ENCODE measurements at regions not wholly inside any gene's neighbourhood (a gene's known extent, or its start where the extent isn't known, plus 50 kb on each side); places are given as distances from the start of the nearest gene placed in this dataset.
"Not testable (repeated sequence)": the region's sequence is repeated elsewhere in the genome, so short reads cannot be mapped to it uniquely, and the experiment has no call there.

GRCh38 chr3:193165431-193166120 lies 75.4 kb upstream of the PLAAT1 start:
- TF ChIP-seq CTCF (IDR thresholded peaks at IDR 0.05; ENCODE audit: low read length, missing control alignments), result no peak
- DNase-seq (ENCODE audit: low read depth), result no peak
- H3K4me3 ChIP-seq (replicated peaks; ENCODE audit: low read depth, low read length), result no peak overlapping the region

DNA sequence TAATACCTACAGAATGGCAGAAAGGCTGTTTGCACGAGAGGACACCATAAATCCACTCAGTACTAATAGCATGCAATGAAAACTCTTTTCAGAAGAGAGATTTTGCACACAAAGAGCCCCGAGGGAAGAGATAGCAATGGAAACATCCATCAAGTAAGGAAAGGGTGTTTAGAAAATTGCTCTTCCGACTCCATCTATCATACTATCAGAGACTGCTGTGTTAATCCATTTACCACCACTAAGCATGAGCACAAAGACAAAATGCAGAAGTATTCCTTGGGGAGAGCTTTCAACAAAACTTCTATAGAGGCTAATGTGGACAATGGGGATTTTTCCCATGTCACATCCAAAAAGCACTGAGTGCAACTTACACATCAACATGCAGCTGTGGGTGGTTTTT lies 72.1 kb upstream of the PLAAT1 start:
- H3K4me3 ChIP-seq (replicated peaks; ENCODE audit: low read depth, low read length), result no peak overlapping the region
- TF ChIP-seq CTCF (IDR thresholded peaks at IDR 0.05; ENCODE audit: low read length, missing control alignments), result no peak
- DNase-seq (ENCODE audit: low read depth), result no peak

- no peak overlapping the region for H3K4me3 ChIP-seq (replicated peaks; ENCODE audit: low read depth, low read length)
- TF ChIP-seq CTCF (IDR thresholded peaks at IDR 0.05; ENCODE audit: low read length, missing control alignments), result no peak
- no peak for DNase-seq (ENCODE audit: low read depth)
These were observed 66.9 kb upstream of the PLAAT1 start for GRCh38 chr3:193174140-193174539.

GRCh38 chr3:193179332-193180012 lies 61.5 kb upstream of the PLAAT1 start:
- not testable (repeated sequence) for DNase-seq (ENCODE audit: low read depth); H3K4me3 ChIP-seq (replicated peaks; ENCODE audit: low read depth, low read length)

DNA sequence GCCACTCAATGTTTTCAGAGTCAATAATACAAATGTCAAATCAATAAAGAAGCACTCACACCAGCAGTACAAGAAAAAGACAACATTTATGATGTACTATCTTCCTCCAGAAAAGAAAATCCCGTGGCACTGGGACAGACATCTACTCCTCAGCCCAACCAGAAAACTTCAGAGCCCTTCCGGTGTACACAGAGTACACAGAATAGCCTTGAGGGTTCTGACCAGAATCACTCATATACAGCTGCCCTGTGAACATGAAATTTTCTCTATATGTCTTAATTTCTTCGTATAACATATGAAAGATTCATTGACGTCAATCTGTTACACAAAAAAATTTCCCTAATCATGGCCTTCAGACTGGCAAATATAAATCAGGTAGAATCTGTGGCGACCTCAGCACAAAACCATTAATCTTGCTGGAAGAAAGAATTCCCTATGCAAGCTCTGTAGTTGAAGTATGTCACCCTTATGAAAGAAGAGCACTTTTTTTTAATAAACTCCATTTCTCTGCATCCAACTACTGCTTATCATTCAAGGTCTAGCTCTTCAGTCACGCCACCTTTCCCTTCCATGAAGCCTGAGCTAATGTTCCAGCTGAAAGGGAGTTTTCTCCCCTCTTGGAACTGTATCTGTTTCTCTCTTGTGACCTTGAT lies 53.8 kb upstream of the PLAAT1 start:
- no peak for TF ChIP-seq CTCF (IDR thresholded peaks at IDR 0.05; ENCODE audit: low read length, missing control alignments)
- H3K4me3 ChIP-seq (replicated peaks; ENCODE audit: low read depth, low read length), result no peak overlapping the region
- no peak for DNase-seq (ENCODE audit: low read depth)

- DNase-seq (ENCODE audit: low read depth), result peak; percentile 3
- TF ChIP-seq CTCF (IDR thresholded peaks at IDR 0.05; ENCODE audit: low read length, missing control alignments), result peak; percentile 10
- no peak overlapping the region for H3K4me3 ChIP-seq (replicated peaks; ENCODE audit: low read depth, low read length)
These were observed 50.8 kb upstream of the PLAAT1 start for GRCh38 chr3:193190146-193190786.
